Stimulated activated CD4-positive, alpha-beta T cell treated with anti-CD3 and anti-CD28 coated beads, Interleukin-15, amount 100 ng/mL, for 24 hours (primary cell): ENCODE measurements at regions not wholly inside any gene's neighbourhood (a gene's known extent, or its start where the extent isn't known, plus 50 kb on each side); places are given as distances from the start of the nearest gene placed in this dataset.
A peak's percentile ranks its signal among the peaks of the same experiment; 100 is the strongest.
"Not testable (repeated sequence)": the region's sequence is repeated elsewhere in the genome, so short reads cannot be mapped to it uniquely, and the experiment has no call there.

Source experiments
- DNase-seq: peaks from one replicate; pipeline ENCODE4 v3.0.0-alpha.2; 2020

- DNase-seq = no peak
Measured at GRCh38 chr17:64784353-64785010, 122.4 kb upstream of the SMURF2 start.

GRCh38 chr17:64783556-64784352, 121.6 kb upstream of the SMURF2 start:
- no peak for DNase-seq

GRCh38 chr17:64783031-64783461, 120.9 kb upstream of the SMURF2 start:
- DNase-seq = peak; percentile 31

- DNase-seq = no peak
Measured at GRCh38 chr17:64781810-64782555, 119.9 kb upstream of the SMURF2 start.

GRCh38 chr17:64781014-64781756, 119.1 kb upstream of the SMURF2 start:
- peak; percentile 73 for DNase-seq

- peak; percentile 86 for DNase-seq
Measured at GRCh38 chr17:64780096-64781013, 118.2 kb upstream of the SMURF2 start.

GRCh38 chr17:64779376-64780095, 117.4 kb upstream of the SMURF2 start:
- no peak for DNase-seq

GRCh38 chr17:64779098-64779375, 116.9 kb upstream of the SMURF2 start:
- DNase-seq = not testable (repeated sequence)

- peak; percentile 44 for DNase-seq
Measured at GRCh38 chr17:64778240-64779097, 116.4 kb upstream of the SMURF2 start.

GRCh38 chr17:64777415-64778239, 115.5 kb upstream of the SMURF2 start:
- no peak for DNase-seq

- DNase-seq = peak; percentile 80
Measured at GRCh38 chr17:64776720-64777414, 114.8 kb upstream of the SMURF2 start.

- DNase-seq = no peak
Measured at GRCh38 chr17:64775701-64776570, 113.8 kb upstream of the SMURF2 start.

GRCh38 chr17:64774888-64775540, 112.9 kb upstream of the SMURF2 start:
- DNase-seq = no peak

GRCh38 chr17:64773836-64774761, 112.0 kb upstream of the SMURF2 start:
- peak; percentile 38 for DNase-seq

GRCh38 chr17:64773386-64773835, 111.3 kb upstream of the SMURF2 start:
- DNase-seq = no peak

- DNase-seq = no peak
Measured at GRCh38 chr17:64772845-64773299, 110.8 kb upstream of the SMURF2 start.
